ENCODE measurements at regions not wholly inside any gene's neighbourhood (a gene's known extent, or its start where the extent isn't known, plus 50 kb on each side); places are given as distances from the start of the nearest gene placed in this dataset.

DNA sequence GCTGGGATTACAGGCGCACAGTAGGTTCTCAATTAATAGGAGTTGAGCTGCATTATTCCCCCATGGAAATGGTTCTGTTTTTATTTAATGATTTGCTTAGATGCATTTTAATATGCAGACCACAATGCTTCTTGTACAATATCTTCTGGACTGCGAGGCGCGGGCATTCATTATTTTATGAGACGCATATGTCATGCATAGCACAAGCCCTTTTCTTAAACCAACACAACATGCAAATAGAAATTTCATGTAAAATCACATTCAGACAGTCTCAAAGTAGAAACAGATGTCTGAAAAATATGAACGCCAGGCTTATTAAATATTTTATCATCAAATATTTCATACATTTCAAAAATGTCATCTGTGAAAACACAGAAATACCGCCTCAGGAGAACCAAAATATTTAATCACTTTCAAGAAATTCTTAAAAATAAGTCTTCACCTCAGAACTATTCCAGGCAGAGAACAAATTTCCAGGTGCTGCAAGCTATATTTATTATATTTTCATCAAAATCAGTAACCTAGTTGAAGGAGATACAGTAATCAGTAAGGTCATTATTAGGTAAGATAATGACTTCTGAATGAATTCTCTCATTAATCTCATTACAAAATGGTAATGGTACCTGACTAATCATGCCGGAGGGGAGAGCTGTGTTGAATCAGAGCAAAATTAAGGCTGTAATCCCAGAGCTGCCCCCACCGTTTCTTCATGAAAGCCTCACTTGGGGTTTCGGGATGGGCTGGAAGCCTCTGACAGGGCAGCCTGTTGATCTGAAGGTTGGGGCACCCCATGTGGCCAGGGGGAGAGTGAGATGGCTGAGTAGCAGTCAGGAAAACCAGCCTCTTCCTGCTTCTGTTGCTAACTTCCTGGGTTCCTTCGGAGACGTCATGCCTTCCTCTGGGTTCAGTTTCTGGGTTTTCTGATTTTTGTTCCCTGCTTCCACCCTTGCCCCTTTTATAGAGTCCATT lies 133.9 kb upstream of the ZNF618 start:
- no peak for DNase-seq (ENCODE audit: low spot score)

DNA sequence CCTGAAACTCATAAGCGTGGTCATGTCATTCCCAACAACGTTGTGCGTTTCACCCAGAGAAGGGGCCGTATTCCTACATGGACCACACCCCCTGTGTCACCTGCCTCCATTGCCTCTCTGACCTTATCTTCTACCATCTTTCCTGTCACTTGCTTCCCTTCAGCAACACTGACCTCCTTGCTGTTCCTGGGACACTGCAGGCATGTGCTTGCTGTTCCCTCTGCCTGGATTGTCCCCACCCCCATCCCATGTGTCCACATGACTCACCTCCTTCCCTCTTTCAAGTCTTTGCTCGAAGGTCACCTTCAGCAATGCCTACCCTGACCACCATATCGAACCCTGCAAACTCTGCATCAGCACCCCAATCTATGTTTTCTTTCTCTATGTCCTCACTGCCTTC lies 133.2 kb upstream of the ZNF618 start:
- no peak for DNase-seq (ENCODE audit: low spot score)

DNA sequence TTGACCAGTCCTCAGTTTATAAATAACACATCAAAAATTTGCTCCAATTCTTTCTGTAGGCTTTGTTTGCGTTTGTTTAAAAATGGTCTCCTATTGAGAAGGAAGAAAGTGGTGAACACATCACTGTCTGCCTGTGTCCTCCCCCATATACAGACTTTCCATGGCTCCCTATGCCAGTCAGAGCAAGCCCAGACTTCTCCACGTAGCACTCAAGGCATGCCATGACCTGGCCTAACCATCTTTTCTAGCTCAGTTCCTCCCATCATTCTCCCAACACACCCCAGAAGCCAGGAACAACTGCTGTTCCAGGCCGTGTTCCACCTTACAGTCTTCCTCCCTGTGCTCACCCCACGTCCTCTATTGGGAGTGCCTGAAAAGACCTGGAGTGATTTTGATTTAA lies 129.6 kb upstream of the ZNF618 start:
- no peak for DNase-seq (ENCODE audit: low spot score)

DNA sequence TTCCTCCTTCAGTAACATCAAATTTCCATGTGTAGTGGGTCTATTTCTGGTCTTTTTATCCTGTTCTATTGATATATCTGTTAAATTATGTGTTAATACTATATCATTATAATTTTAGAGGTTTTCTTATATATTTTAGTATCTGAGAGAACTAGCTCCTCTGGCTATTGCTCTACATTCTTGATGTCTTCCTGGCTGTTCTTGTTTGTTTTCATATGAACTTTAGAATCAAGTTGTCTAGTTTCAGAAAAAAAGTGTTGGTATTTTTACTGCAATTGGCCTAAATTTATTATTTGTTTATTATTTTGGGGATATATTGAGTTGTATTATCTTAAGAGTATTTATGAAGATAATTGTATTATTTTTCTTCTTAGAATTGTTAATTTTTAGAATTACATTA lies 128.0 kb upstream of the ZNF618 start:
- no peak for DNase-seq (ENCODE audit: low spot score)

DNA sequence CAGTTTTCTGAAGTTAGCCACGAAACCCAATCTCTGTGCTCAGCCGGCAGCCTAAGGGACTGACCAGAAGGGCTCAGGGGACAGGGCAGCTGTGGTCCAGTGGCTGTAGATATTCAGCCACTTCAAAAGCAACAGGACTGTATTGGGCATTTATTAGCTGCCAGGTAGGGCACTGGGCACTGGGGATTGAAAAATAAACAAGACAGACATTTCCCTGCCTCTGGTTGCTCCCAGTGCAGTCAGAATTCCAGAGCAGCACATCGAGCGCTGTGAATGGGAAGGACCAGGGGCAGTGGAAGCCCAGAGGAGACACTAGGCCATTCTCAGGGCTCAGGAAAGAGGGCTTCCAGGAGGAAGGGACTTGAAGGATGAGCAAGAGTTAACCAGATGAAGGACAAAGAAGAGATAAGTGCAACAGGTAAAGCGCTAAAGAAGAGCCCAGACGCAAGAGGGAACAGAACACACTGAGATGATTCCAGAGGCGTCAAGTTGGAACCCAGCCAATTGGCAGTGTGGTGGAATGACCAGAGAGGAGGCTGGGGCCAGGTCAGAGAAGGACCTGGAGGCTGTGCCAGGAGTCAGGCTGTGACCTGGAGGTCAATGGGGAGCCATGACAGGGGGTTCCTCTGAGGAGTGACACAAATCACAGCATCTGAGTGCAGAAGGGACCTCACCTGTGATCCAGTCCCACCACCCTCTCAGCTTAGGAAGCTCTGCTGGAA lies 122.5 kb upstream of the ZNF618 start:
- DNase-seq (ENCODE audit: low spot score): no peak

DNA sequence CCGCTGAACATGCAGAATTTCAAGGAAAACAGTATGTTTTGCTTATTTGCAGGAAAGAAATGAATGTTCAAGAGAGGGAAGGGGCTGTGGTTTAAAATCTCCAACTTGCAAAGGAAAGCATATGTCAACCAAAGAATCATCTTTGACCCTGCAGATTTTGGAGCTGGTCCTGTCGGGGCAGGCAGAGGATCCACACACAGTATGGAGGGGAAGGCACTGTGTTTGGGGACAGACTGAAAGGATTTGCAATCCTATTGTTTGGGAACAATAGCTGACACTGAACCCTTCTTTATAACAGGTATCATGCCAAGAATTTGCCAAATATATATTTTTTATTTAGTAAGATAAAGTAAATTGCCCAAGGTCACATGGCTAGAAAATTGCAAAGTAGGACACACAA lies 121.4 kb upstream of the ZNF618 start:
- DNase-seq (ENCODE audit: low spot score): no peak

DNA sequence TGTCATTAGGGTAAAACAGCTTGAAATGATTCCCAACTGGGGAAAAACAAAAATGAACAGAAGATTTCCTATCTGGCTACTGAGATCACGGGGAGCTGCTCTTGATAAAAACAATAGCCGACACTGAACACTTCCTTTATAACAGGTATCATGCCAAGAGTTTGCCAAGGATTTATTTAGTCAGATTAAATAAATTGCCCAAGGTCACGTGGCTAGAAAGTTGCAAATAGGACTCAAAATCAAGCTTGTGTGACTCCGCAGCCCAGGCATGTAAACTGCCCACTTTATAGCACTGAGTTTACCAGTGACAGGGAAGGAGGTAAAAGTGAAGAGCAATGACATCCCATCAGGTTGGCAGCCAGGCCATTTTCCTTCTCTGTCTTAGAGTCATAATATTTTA lies 120.7 kb upstream of the ZNF618 start:
- no peak for DNase-seq (ENCODE audit: low spot score)

DNA sequence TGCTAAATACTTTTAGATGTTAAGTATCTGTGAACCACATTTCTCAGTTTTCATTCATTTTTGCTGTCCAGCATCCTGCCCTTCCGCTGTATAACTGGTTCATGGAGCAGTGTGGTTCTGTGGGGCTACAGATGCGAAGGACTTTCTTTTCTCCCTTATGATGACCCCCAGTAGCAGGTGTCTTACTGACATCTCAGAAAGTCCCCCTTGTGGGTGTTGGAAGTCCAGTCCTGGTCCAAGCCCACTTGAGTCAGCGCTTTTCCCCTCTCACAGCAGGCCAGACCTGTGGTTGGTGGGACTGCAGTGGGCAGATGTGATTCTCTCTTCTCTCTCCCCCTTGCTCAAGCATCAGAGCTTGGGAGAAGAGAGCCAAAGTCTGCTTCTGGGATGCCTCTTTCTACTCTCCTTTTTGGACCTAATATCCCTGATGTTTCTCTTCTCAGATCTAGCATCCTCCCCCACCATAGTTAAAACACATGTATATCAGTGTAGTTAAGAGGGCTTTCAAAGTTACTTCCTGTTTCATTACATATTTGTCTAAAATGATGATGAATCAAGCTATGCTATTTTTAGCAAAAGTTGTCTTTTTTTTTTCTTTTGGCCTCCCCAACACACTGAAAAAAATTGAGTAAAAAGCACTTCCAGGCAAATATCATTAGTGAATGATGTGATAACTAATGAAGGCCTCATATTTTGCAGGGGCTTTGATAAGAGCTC lies 119.5 kb upstream of the ZNF618 start:
- no peak for DNase-seq (ENCODE audit: low spot score)

DNA sequence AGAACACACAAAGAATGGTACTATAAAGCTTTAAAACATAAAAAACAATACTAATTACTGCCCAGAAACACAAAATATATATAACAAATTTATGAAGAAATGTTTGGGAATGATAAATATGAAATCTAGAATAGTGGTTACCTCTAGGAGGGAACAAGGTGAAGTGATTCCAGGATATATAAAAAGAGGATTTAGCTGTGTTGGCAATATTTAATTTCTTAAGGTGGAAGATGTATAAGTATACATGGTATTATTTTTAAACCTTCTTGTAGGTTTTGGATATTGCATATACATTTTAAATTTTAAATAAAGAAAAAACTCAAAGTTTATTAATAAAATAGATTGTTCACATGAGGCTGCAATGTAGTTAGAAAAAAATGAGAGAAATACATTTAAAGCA lies 112.7 kb upstream of the ZNF618 start:
- no peak for DNase-seq (ENCODE audit: low spot score)

DNA sequence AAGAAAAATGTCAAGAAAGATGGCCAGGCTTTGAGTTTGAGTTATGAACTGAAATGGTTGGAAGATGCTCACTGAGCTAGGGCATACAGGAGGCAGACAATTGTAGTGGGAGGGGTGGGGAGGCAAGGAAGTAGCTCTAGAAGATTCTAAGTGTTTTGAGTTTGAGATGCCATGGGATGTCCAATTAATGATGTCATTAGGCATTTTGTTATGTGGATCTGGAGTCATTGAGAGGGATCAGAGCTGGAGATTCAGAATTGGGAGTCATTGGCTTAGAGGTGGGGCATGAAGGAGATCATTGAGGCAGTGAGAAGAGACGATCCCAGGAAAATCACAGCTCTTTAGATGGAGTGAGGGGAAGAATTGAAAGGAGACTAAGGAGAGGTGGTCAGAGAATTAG lies 111.5 kb upstream of the ZNF618 start:
- DNase-seq (ENCODE audit: low spot score): no peak

DNA sequence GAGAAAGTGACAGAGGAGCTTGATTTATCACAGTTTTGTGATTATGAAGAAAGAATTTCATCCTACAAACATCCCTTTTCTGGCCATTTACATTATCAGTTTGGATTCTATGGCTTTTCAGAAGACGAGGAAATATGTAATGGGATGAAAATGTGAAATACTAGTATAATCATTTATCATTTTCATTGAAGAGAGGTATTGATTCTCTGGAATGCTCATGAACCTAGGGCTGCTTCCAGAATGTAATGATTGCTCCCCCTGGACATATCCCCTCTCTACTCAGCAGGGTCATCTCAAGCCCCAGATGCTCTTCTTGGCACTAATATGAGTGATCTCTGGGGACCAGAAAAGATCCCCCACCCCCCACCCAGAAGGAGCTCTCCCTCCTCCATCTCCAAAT lies 106.7 kb upstream of the ZNF618 start:
- DNase-seq (ENCODE audit: low spot score): no peak

DNA sequence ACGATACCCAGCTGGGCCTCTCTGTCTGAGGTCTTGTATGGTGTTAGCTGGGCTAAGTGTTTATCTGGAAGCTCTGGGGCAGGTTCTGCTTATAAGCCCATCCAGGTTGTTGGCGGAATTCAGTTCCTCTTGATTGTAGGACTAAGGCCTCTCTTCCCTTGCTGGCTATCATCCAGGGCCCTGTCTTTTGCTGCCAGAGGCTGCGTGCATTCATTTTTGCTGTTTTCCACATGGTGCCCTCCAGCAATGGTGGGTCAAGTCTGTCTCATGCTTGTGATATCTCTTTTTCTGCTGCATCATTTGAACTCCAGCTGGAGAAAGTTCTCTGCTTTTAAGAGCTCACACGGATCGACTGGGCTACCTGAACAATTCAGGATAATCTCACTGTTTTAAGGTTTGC lies 105.7 kb upstream of the ZNF618 start:
- DNase-seq (ENCODE audit: low spot score): no peak

DNA sequence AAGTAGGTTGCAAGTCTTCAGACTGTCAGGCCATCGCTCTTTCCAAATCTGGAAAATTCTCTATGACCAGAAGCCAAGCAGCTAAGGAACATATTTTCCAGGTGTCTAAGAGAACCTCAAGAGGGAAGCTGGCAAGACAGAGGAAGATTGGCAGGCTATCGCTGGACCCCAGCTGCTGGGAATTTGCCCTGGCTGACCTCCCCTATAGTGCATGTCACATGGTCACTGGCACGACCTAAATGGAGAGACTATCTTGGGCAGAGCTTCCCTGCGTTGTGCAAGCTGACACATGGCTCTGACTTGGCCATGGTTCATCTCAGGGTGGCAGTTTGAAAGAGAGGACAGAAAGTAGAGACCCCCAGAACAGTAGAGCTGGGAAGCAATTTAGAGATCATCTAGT lies 104.9 kb upstream of the ZNF618 start:
- DNase-seq (ENCODE audit: low spot score): no peak

DNA sequence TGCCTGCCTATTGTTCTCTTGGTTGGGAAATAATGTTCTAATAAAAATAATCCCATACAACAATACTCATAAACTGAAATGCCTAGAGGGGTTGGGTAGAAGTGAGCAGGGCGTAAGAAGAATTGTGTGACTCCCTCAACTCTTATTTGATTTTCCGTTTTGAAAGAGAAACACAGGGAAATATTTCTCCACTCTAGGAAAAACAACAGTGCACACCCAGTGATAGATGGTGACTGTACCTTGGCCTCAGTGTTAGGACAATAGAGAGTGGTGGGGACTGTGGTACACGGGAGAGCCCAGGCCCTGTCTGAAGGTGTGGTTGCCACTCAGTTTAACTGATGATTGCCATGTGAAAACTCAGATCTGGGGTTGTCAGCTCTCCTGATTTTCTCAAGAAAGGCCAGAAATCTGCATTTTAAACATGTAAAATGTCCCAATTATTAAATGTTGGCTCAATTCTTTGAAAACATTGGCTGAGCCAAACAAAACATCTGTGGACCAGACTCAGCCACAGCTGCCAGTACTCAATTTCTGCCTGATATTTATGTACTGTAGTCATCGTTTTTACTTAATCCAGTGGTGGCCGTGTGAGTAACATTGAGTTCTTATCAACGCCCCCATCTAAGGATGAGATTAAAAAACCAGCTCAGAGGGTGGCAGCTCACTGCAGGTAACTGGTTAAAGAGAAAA lies 103.8 kb upstream of the ZNF618 start:
- DNase-seq (ENCODE audit: low spot score): no peak

DNA sequence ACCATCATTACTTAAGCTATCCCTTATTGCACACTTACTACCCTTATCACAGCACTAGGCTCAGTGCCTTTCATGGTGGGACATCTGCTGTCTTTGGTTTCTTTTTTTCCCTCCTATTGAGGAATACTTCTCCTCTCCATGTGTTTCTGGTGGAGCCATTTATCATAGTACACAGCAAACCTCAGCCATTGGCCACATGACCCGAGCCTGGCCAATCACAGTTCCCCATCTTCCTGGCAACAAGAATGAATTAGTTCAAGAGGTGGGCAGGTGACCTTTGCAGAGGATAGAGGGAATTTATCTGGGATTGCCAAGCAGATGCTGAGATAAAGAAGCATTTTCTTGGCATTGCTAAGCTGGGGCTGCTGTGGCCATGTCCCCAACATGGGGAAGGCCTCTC lies 101.1 kb upstream of the ZNF618 start:
- peak; percentile 14 for DNase-seq (ENCODE audit: low spot score)

DNA sequence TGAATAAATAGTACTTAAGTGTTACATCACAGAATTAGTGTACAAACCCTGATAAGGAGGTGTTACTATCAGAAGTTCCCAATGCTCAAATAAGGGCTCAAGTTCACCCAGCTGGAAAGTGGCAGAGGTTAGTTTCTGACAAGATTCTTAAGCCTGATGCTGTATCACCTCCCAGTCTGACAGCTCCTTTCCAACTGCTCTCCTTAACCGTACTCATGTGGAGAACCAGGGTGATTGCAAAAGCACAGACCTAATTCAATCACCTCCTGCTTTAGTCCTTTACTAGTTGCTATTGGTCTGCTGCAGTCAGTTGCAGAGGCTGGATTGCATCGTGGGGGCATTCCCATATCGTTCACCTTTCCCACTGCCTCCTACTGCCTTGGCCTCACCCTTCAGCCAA lies 100.4 kb upstream of the ZNF618 start:
- peak; percentile 1 for DNase-seq (ENCODE audit: low spot score)

DNA sequence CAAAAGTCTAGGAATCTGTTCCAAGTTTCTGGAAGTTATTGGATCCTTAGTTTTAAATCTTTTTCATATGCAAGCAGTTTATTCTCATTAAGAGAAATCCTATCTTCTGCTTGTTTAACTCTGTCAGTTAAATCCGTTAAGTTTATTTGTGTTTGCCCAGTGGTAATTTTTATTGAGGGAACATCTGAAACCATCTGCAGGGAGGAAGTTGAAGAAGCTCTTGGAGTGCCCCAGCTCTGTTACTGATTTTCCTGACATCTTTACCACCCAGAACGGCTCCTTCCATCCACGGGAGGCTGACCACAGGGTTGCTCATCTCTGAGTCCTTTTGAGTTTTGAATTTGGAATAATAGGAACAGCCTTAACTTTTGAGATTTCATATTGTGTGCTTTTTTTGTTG lies 99.9 kb upstream of the ZNF618 start:
- DNase-seq (ENCODE audit: low spot score): peak; percentile 7

DNA sequence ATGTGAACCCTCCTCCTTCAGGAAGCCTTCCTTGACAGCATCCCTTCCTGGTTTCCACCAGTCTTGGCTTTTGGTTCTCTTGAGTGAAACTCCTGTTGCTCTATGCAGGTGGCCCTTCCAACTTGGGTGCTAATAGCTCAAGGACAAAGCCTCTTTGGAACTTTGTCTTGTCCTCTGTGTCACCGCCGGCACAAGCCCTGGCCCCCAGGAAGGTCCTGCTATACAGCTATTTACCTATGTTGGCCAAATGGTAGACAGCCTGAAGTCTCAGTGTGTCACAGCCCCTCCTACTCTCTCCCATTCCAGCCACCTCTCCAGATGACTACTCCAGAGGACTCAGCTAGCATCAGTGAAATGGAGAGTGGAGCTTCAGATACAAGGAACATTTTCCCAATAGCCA lies 94.7 kb upstream of the ZNF618 start:
- DNase-seq (ENCODE audit: low spot score): no peak

DNA sequence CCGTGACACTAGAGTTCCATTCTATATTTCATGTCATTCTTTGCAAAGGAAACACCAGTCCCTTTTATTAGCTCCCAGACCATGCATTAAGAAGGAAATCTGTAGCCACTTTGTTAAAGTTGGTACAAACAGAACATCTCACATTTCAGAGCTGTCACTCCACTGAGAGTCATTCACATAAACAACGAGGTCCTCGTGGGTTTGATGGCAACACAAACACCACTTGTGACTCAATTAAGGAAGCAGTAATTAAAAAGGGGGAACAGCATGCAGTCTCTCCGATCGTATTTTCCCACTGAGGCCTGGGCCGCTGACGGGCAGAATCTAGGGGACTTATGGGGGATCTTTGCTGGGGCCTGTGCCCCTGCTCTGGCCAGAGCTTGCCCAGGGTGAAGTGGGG lies 94.2 kb upstream of the ZNF618 start:
- no peak for DNase-seq (ENCODE audit: low spot score)

DNA sequence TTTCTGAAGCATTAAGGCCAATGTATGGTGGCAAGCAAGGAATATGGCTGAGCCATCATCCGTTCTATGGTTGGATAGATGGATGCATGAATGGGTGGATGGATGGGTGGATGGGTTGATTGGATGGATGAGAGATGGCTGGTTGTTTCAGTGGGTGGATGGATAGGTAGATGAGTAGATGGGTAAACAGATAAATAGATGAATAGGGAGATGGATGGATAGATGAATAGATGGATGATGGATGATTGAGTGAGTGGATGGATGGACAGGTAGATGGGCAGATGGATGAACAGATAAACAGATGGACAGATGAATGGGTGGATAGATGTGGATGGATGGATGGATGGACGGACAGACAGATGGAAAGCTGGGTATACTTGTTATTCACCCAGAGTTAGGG lies 92.6 kb upstream of the ZNF618 start:
- DNase-seq (ENCODE audit: low spot score): no peak

DNA sequence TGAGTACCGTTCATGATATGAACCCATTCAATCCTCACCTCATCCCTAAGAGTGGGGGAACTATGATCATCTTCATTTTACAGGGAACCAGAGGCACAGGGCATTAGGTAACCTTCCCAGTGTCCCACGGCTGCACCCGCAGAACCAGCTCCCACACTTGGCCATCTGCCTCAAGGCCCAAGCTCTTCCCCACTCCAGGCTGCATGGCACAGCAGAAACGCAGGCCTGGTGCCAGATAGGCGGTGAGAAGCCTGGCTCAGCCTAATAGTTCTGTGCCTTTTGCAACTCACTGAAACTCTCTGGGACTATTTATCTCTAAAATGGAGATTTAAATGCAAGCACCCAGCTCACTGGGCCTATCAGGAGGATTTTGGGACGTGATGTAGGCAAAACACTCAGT lies 90.8 kb upstream of the ZNF618 start:
- DNase-seq (ENCODE audit: low spot score): no peak

DNA sequence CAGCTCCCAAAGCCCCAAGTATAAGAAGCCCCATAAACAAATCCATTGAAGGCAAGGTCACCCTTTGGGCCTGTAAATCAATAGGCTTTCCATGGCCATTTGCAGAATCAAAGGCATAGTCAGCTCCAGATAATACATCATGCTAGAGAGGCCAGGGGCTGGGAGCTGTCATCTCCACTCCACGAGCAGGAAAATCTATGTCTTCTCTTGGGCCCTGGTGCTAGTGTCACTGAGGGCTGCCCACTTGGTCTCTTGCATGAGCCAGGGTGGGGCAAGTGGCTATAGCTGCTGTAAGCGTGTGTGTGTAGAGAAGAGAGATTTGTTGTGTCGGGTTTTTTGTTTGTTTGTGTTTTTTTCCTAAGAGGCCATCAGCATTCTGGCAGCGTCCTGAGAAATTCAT lies 90.0 kb upstream of the ZNF618 start:
- no peak for DNase-seq (ENCODE audit: low spot score)

Measured in ecto neural progenitor cell (in vitro differentiated cells).